HEK293T (cell line): ENCODE measurements at regions not wholly inside any gene's neighbourhood (a gene's known extent, or its start where the extent isn't known, plus 50 kb on each side); places are given as distances from the start of the nearest gene placed in this dataset.
"Not testable (repeated sequence)": the region's sequence is repeated elsewhere in the genome, so short reads cannot be mapped to it uniquely, and the experiment has no call there.

Experiments used
- CTCF ChIA-PET: fragments of 350-600 bp; formaldehyde crosslinking; extraction: SDS; loops from one replicate; lab custom pipeline; 2021; ENCODE audit warnings: antibody characterized with exemption, inconsistent platforms; lab: Yijun Ruan, JAX
- POLR2A ChIA-PET: fragments of 350-600 bp; formaldehyde crosslinking; extraction: SDS; loops from one replicate; lab custom pipeline; 2020; ENCODE audit warnings: antibody characterized with exemption, inconsistent platforms; lab: Yijun Ruan, JAX
- DNase-seq: peaks from one replicate; pipeline ENCODE4 v3.0.0; 2012; ENCODE audit warnings: mixed read lengths; ENCODE audit errors: extremely low spot score
- ARNT ChIP-seq: fragments of 450-650 bp; IDR thresholded peaks from 2 replicates; pipeline ENCODE4 v1.6.1; 2017; ENCODE audit warnings: mild to moderate bottlenecking
- BHLHE40 ChIP-seq: fragments of 450-650 bp; IDR thresholded peaks from 2 replicates; pipeline ENCODE4 v1.6.1; 2016; ENCODE audit warnings: mild to moderate bottlenecking, moderate library complexity, borderline replicate concordance
- CTBP1 ChIP-seq: fragments of 450-650 bp; IDR thresholded peaks from 2 replicates; pipeline ENCODE4 v1.6.1; 2016; ENCODE audit warnings: borderline replicate concordance
- ELF4 ChIP-seq: fragments of 450-650 bp; IDR thresholded peaks from 2 replicates; pipeline ENCODE4 v1.6.1; 2017; ENCODE audit warnings: antibody characterized with exemption
- FOXA1 ChIP-seq: fragments of 450-650 bp; IDR thresholded peaks from 2 replicates; pipeline ENCODE4 v1.6.1; 2016; ENCODE audit warnings: mild to moderate bottlenecking
- FOXK2 ChIP-seq: fragments of 450-650 bp; IDR thresholded peaks from 2 replicates; pipeline ENCODE4 v1.6.1; 2016; ENCODE audit warnings: mild to moderate bottlenecking
- HDGF ChIP-seq: fragments of 450-650 bp; IDR thresholded peaks from 2 replicates; pipeline ENCODE4 v1.6.1; 2017; ENCODE audit warnings: antibody characterized with exemption, borderline replicate concordance
- L3MBTL2 ChIP-seq: fragments of 450-650 bp; conservative IDR thresholded peaks from 2 replicates; pipeline ENCODE4 v1.6.1; 2016; ENCODE audit warnings: mild to moderate bottlenecking
- LEF1 ChIP-seq: fragments of 450-650 bp; IDR thresholded peaks from 2 replicates; pipeline ENCODE4 v1.6.1; 2017; ENCODE audit warnings: mild to moderate bottlenecking, borderline replicate concordance
- NFRKB ChIP-seq: fragments of 450-650 bp; IDR thresholded peaks from 2 replicates; pipeline ENCODE4 v1.6.1; 2016; ENCODE audit warnings: mild to moderate bottlenecking, moderate library complexity
- SP1 ChIP-seq: fragments of 450-650 bp; IDR thresholded peaks from 2 replicates; pipeline ENCODE4 v1.6.1; 2017
- SUZ12 ChIP-seq: fragments of 450-650 bp; IDR thresholded peaks from 2 replicates; pipeline ENCODE4 v1.6.1; 2016; ENCODE audit warnings: mild to moderate bottlenecking
- ZNF384 ChIP-seq: fragments of 450-650 bp; IDR thresholded peaks from 2 replicates; pipeline ENCODE4 v1.6.1; 2016
- TF ChIP-seq, protein P1 (sequence below): fragments of 450-650 bp; IDR thresholded peaks from 2 replicates; pipeline ENCODE4 v1.6.1; 2016

DNA sequence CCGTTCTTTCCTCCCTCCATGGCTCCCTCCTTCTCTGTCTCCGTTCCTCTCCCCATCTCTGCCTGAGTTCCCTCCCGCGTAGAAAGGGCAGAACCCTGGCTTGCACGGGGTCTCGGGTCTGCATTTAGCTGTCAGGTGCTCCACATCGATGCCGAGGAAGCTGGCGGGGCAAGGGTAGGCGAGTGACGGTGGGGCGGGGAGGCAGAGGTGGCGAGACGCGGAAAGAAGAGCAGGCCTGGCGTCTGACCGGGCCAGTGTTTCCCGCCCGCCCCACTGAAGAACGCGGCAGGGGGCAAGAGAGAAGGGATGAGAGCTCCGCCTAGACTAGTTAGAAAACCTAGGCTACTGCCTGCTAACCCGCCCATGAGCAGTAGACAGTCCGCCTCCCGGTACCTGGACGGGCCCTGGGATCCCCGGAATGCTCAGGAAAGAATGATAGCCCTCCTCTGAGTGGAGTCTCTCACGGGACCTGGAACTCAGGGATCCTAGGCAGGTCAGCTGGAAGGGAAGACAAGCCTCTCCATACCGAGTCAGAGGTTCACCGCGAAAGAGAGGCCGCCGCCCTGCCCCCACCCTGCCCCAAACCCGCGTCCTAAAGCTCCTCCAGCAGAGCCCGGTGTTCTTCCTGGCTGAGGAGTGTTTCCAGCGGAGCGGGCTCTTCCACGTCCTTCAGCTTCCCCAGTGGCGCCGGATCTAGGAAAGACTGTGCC lies 357.9 kb upstream of the DEFB115 start:
- CTCF ChIA-PET, POLR2A ChIA-PET, DNase-seq: not testable (repeated sequence)

DNA sequence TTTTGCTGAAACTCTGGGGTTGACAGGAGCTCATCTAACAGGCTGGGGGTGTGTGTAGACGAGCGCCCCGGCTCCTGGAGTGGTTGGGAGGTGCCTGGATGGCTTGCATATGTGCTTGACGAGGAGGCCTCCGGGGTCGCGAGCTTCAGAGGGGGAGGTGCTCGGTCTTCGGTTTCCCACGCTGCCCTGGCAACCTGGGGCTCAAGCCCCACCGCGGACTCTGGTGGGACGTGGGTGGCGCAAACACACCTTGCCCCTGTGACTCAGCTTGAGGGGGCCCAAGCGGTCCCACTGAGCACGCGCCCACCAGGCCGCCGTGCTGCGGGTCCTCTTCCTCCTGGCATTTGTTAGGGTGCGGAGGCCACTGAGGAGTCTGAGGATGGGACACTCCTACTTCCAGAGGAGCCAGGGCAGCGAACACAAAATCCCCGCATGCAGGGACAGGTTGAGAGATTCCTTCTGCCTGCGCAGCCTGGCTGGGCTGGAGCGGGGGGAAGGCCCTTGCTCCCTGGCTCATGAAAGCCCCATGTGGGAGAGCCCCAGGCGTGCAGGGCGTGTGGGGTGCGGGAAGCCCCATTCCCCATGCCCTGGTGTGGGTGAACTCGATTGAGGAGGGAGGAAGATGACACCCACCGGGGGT lies 357.3 kb upstream of the DEFB115 start:
- DNase-seq, CTCF ChIA-PET, POLR2A ChIA-PET: not testable (repeated sequence)

DNA sequence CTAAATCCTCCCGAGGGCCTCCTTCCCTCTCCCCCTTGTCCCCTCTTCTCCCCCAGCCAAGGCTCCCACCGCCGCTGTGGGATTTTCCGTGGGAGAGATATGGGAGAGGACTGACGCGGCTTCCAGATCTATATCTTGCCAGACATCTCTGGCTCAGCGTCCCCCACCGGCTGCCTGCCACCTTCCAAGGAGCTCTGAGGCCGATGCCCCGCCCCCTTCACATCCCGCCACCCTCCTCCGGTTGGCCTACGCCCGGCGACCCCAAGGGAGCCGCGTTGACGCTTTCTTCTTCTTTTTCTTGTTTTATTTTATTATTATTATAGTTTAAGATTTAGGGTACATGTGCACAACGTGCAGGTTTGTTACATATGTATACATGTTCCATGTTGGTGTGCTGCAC lies 352.2 kb upstream of the DEFB115 start:
- DNase-seq, CTCF ChIA-PET, POLR2A ChIA-PET: not testable (repeated sequence)

DNA sequence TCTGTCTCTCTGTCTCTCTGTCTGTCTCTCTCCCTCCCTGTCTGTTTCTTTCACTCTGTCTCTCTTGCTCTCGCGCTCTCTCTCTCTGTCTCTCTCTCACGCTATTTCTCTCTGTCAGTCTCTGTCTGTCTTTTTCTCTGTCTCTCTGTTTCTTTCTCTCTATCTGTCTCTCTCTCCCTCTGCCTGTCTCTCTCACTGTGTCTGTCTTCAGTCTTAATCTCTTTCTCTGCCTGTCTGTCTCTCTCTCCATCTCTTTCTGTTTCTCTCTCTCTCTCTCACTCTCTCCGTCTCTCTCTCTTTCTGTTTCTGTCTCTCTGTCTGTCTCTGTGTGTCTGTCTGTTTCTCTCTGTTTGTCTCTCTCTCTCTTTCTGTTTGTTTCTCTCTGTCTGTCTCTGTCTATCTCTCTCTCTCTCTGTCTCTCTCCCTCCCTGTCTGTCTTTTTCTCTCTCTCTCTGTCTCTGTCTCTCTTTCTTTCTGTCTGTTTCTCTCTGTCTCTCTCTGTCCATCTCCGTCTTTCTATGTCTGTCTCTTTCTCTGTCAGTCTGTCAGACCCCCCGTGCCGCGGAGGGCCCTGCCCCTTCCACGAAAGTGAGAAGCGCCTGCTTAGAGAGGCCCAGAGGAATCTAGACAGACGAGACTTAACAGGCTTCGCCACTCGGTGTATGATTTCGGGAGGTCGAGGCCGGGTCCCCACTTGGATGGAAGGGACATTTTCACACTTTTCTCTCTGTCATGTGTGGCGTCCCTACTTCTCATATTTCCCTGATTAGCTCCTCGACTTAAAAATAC lies 346.3 kb upstream of the DEFB115 start:
- TF ChIP-seq FOXA1 (no peak), ARNT (no peak), SUZ12 (no peak), SP1 (no peak), FOXK2 (no peak), BHLHE40 (no peak), ELF4 (no peak), NFRKB (no peak)
- DNase-seq: no peak
- ChIA-PET CTCF (no interaction called here), POLR2A (no interaction called here)

DNA sequence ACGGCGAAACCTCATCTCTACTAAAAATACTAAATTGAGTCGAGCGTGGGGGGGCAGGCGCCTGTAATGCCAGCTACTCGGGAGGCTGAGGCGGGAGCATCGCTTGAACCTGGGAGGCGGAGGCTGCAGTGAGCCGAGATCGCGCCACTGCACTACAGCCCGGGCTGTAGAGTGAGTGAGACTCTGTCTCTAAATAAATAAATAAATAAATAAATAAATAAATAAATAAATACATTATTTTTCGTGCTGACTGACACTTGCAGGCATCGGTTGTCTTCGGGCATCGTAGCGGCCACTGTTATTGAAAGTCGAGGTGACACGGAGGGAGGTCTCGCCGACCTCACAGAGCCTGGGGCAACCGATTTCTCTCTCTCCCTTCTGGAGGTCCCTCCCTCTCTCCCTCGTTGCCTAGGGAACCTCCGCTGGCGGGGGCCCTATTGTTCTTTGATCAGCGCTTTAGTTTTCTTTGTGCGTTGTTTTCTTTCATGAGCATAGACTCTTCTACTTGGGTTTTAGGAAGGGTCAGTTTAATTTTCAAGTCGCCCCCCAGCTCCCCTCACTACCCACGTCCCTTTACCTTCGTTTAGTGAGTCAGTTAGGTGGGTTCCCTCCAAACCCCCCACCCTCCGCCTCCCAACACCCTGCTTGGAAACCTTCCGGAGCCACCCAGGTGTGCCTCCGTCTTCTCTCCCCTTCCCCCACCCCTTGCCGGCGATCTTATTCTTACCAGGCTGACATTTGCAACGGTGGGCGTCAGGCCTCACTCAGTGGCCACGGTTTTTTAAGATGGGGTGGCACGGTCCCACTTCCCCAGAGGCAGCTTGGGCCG lies 345.4 kb upstream of the DEFB115 start:
- CTCF ChIA-PET, DNase-seq, POLR2A ChIA-PET: not testable (repeated sequence)

DNA sequence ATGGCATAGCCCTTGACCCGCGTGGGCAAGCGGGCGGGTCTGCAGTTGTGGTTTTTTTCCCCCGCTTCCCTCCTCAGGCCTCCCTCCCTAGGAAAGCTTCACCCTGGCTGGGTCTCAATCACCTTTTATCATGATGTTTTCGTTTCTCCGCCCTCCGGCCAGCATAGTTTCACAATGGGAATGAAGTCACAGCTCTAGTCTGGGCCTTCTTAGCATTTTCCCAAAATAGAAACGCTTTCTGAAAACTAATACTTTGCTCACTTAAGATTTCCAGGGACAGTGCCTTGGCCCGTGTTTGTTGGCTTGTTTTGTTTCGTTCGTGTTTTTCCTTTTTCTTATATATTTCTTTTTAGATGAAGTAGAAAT lies 344.8 kb upstream of the DEFB115 start:
- POLR2A ChIA-PET, CTCF ChIA-PET, DNase-seq: not testable (repeated sequence)

DNA sequence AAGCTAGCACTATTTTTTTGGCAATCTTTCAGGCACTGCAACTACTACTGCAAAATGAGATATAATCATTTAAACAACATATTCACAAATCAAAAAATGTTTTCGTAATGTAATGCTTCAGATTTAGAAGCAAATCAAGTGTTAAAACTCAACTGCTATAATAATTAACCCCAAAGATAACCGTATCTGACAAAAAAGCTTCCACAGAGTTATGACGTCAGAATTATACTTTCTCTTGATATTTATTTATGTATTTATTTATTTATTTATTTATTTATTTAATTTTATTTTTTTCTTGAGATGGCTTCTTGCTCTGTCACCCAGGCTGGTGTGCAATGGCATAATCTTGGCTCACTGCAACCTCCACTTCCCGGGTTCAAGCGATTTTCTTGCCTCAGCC lies 341.1 kb upstream of the DEFB115 start:
- CTCF ChIA-PET: not testable (repeated sequence)

DNA sequence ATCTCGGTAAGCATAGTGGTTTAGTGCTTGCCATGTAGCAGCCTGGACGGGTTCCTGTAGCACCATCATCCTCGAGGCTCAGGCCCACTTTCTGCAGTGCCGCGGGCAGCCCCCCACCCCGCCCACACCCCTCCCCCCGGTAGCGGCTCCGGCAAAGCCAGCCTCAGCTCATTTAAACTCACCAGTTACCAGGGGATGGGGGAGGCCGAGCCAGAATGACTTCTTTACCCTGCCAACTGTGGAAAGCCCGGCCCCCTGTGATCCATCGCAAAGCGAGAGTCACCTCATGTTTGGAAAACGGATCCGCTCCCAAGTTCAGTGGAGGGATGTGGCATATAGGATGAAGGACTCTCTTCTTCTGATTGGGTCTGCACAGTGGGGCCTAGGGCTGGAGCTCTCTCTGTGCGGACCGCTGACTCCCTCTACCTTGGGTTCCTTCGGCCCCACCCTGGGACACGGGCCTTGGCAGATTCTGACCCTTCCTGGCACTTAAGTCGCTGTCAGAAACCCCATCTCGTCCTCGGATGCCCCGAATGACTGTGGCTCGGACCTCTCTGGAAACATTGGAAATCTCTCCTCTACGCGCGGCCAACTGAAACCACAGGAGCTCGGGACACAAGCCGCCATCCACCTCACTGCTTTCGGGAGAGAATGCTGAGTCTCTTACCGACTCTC lies 337.8 kb upstream of the DEFB115 start:
- ChIA-PET POLR2A (no interaction called here), CTCF (no interaction called here)
- DNase-seq: no peak
- TF ChIP-seq HDGF (no peak), L3MBTL2 (no peak), ZNF384 (no peak), FOXK2 (no peak), SUZ12 (no peak)
- TF ChIP-seq, protein P1, sequence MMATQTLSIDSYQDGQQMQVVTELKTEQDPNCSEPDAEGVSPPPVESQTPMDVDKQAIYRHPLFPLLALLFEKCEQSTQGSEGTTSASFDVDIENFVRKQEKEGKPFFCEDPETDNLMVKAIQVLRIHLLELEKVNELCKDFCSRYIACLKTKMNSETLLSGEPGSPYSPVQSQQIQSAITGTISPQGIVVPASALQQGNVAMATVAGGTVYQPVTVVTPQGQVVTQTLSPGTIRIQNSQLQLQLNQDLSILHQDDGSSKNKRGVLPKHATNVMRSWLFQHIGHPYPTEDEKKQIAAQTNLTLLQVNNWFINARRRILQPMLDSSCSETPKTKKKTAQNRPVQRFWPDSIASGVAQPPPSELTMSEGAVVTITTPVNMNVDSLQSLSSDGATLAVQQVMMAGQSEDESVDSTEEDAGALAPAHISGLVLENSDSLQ: no peak

More for the DNA sequence above, 341.1 kb upstream of the DEFB115 start:
- POLR2A ChIA-PET, DNase-seq: not testable (repeated sequence)

DNA sequence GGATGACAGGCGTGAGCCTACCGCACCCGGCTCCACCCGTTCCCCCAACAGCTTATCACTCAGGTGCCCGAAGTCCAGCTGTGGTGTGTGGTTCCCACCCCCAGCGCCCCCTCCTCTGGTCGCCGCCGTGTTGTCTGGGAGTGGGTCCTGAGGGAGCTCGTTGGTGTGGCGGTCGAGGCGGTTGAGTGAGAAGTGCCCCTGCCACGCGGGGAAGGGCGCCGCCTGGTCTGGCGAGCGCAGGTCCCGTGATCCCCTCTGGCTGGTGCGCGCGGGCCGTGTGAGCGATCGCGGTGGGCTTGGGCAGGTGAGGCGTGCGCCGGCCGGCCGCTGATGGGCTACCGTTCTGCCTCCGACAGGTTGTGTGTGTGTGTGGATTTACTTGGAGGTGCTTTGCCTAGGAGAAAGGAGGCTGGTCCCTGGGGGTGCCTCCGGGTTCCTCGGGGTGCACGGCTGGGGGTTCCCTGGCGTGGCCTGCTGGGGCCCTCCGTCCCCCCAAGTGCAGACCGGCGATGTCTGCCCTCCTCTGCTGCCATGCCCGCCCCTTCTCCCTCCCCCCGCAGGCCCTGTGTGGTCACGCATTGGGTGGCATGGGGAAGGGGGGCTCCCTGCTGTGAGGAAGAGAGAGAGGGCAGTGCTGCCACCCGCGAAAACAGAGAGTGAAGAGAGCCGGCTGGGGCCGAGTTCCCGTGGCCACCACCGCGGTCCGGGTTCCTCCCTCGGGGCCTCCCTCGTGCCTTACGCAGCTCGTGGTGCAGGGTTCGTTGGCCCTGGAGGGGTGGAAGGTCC lies 336.0 kb upstream of the DEFB115 start:
- POLR2A ChIA-PET: no interaction called here
- TF ChIP-seq FOXK2 (no peak), CTBP1 (no peak), LEF1 (no peak)
- DNase-seq: no peak
- CTCF ChIA-PET: no interaction called here
